WERI-Rb-1 (cell line): ENCODE measurements at regions not wholly inside any gene's neighbourhood (a gene's known extent, or its start where the extent isn't known, plus 50 kb on each side); places are given as distances from the start of the nearest gene placed in this dataset.

Experiments
- DNase-seq: peaks from one replicate; pipeline ENCODE4 v3.0.0-alpha.2; 2020
- H3K27ac ChIP-seq: fragments of 250-450 bp; sonication (Bioruptor Pico); 2 replicates; pipeline ENCODE4 v1.5.1; 2020; ENCODE audit warnings: mild to moderate bottlenecking, moderate library complexity
- H3K27me3 ChIP-seq: fragments of 250-450 bp; sonication (Bioruptor Pico); 2 replicates; pipeline ENCODE4 v1.5.1; 2021; ENCODE audit warnings: mild to moderate bottlenecking, low read depth, moderate library complexity; ENCODE audit not compliant: insufficient read depth, severe bottlenecking
- H3K36me3 ChIP-seq: fragments of 250-450 bp; sonication (Bioruptor Pico); 2 replicates; pipeline ENCODE4 v1.5.1; 2020; ENCODE audit warnings: mild to moderate bottlenecking, moderate library complexity
- H3K4me3 ChIP-seq: 2 replicates; pipeline ENCODE4 v1.5.1; 2011; ENCODE audit warnings: low read depth, mild to moderate bottlenecking, control low read depth, low read length
- H3K9me3 ChIP-seq: fragments of 250-450 bp; sonication (Bioruptor Pico); 2 replicates; pipeline ENCODE4 v1.5.1; 2021; ENCODE audit warnings: mild to moderate bottlenecking, moderate library complexity; ENCODE audit not compliant: severe bottlenecking
- TF ChIP-seq, protein P1 (sequence below): IDR thresholded peaks from 2 replicates; pipeline ENCODE4 v1.5.1; 2011; ENCODE audit warnings: low read depth, mild to moderate bottlenecking, control low read depth, inconsistent platforms, low read length

- Histone ChIP-seq H3K9me3 (no peaks in the 10 kb centered on the region), H3K36me3 (no peaks in the 10 kb centered on the region), H3K27me3 (no peaks in the 10 kb centered on the region), H3K4me3 (no peak overlapping the region), H3K27ac (no peak overlapping the region)
- TF ChIP-seq, protein P1, sequence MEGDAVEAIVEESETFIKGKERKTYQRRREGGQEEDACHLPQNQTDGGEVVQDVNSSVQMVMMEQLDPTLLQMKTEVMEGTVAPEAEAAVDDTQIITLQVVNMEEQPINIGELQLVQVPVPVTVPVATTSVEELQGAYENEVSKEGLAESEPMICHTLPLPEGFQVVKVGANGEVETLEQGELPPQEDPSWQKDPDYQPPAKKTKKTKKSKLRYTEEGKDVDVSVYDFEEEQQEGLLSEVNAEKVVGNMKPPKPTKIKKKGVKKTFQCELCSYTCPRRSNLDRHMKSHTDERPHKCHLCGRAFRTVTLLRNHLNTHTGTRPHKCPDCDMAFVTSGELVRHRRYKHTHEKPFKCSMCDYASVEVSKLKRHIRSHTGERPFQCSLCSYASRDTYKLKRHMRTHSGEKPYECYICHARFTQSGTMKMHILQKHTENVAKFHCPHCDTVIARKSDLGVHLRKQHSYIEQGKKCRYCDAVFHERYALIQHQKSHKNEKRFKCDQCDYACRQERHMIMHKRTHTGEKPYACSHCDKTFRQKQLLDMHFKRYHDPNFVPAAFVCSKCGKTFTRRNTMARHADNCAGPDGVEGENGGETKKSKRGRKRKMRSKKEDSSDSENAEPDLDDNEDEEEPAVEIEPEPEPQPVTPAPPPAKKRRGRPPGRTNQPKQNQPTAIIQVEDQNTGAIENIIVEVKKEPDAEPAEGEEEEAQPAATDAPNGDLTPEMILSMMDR: no peak
- DNase-seq: no peak
Observed at GRCh38 chr12:92627511-92627910, 75.3 kb upstream of the PLEKHG7 start.

DNA sequence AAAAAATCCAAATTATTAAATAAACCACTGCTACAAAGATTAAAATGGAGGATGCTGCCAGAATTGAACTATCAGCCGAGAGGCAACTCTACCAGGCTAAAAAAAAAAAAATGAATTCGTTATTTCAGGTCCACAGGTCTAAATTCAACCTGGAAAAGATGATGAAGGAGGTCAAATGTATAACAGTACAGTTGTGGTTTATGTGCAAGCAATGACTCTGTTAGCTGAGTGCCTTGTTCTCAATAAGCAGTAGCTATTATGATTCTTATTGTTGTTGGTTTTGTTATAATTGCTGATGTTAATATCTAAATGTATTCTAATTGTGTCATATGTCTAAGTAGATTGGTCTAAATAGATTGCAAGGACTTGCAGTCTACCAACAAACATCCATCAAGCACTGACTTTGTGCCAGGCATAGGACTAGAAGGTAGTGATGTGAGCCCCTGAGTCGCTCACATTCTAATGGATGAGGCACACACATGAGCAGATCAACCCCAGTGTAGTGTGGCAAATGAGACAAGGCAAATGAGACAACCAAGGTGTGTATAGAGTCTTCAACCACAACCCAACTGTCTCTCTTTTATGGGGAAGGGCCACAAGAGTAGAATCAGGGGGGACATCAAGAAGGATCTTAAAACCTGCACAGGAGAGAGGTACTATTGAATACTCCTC, 77.0 kb upstream of the PLEKHG7 start:
- Histone ChIP-seq H3K27me3 (no peaks in the 10 kb centered on the region), H3K27ac (no peak overlapping the region), H3K4me3 (no peak overlapping the region), H3K9me3 (peaks cover 6% of the 10 kb centered on the region), H3K36me3 (no peaks in the 10 kb centered on the region)
- no peak for DNase-seq
- TF ChIP-seq, protein P1: no peak

GRCh38 chr12:92624236-92624635, 78.6 kb upstream of the PLEKHG7 start:
- Histone ChIP-seq H3K36me3 (no peaks in the 10 kb centered on the region), H3K4me3 (no peak overlapping the region), H3K27ac (peak overlapping the region; percentile 1; the same call in 1 of the 2 replicates), H3K9me3 (peaks cover 6% of the 10 kb centered on the region), H3K27me3 (no peaks in the 10 kb centered on the region)
- TF ChIP-seq, protein P1: no peak
- DNase-seq: peak; percentile 52

DNA sequence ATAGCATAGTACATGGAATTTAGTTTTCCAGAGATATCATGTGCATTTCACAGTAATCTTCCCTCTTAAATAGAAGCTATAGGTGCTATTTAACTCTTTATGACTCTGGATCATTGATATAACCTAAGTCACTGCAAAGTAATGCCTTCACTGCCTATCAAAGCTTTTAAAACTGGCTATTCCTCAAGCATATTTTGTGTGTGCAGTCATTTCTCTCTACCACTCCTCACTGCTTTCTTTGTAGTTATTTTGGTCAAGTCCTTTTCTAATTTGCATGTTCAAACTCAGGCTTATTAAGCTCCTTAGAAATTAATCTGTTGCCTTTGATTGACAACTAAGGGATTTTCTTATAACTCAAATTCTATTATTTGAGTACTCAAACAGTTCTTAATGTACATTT, 79.4 kb upstream of the PLEKHG7 start:
- Histone ChIP-seq H3K36me3 (no peaks in the 10 kb centered on the region), H3K9me3 (peaks cover 6% of the 10 kb centered on the region), H3K27me3 (no peaks in the 10 kb centered on the region), H3K27ac (no peak overlapping the region), H3K4me3 (no peak overlapping the region)
- DNase-seq: no peak
- TF ChIP-seq, protein P1: no peak

DNA sequence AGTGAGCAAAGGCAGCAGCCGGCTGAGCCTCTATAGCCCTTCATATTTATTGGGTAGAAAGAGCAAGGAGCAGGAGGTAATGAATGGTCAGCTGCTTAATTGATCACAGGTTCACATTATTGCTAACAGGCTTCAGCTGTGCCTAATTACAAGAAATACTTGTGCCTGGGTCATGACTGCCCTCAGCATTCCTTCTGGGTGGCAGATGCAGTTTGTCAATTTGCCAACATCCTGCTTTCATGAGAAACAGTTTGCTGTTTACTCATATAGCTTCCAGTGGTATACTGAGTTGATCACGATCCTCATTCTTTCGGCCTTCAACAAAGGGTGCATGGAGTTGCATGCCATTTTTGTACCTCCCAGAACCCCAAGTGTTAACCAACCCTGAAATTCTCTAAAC, 81.0 kb upstream of the PLEKHG7 start:
- DNase-seq: no peak
- TF ChIP-seq, protein P1: no peak
- Histone ChIP-seq H3K36me3 (no peaks in the 10 kb centered on the region), H3K27ac (no peak overlapping the region), H3K4me3 (no peak overlapping the region), H3K27me3 (no peaks in the 10 kb centered on the region), H3K9me3 (peaks cover 6% of the 10 kb centered on the region)

- Histone ChIP-seq H3K27me3 (no peaks in the 10 kb centered on the region), H3K9me3 (peaks cover 6% of the 10 kb centered on the region), H3K4me3 (no peak overlapping the region), H3K27ac (no peak overlapping the region), H3K36me3 (no peaks in the 10 kb centered on the region)
- TF ChIP-seq, protein P1: no peak
- DNase-seq: no peak
Observed at GRCh38 chr12:92621312-92621711, 81.5 kb upstream of the PLEKHG7 start.
